ENCODE measurements at regions not wholly inside any gene's neighbourhood (a gene's known extent, or its start where the extent isn't known, plus 50 kb on each side); places are given as distances from the start of the nearest gene placed in this dataset.

GRCh38 chr6:79431537-79431933, 105.7 kb downstream of the LCA5 start:
- no peak for TF ChIP-seq FOXP2 (optimal IDR thresholded peaks at IDR 0.05; ENCODE audit: borderline replicate concordance, extremely low read depth, extremely low read length, insufficient read depth)
- TF ChIP-seq REST (IDR thresholded peaks at IDR 0.05; ENCODE audit: insufficient read depth in 1 of 2, low read depth in 2 of 2, low read length in 2 of 2) = no peak
- no peak for TF ChIP-seq POLR2AphosphoS5 (IDR thresholded peaks at IDR 0.05; ENCODE audit: low read depth, low read length)
- TF ChIP-seq SIN3A (IDR thresholded peaks at IDR 0.05; ENCODE audit: borderline replicate concordance, insufficient read depth, low read length) = no peak
- TF ChIP-seq TAF1 (IDR thresholded peaks at IDR 0.05; ENCODE audit: borderline replicate concordance, insufficient read depth, low read length) = no peak

DNA sequence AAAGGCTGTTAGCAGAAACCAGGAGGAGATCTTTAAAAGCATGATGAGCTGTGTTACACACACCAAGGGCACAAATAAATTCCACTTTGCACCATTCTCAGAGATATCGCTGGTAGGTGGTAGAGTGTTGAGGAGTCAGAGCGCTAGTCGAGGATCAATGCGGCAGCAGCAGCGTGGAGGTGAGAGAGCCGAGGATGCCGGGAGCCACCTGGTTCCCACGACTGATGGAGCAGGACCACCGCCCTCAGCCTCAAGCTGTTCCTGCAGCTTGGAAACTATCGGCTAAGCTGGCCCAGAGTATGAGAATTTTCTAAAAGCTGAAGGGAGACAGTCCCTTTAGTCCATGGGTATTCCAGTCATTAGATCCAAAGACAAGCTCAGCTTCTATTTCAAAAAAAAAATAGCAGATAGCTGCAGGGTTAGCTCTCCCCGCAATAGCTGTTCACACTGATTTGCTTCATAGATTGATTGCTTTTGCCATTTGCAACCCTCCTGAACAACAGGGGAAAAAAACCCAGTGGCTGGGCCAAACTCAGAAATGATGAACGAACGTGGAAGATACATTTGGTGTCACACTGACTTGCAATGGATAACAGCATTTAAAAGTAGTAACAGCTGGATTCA, 106.2 kb downstream of the LCA5 start:
- no peak for TF ChIP-seq TAF1 (IDR thresholded peaks at IDR 0.05; ENCODE audit: borderline replicate concordance, insufficient read depth, low read length)
- no peak for TF ChIP-seq FOXP2 (optimal IDR thresholded peaks at IDR 0.05; ENCODE audit: borderline replicate concordance, extremely low read depth, extremely low read length, insufficient read depth)
- TF ChIP-seq SIN3A (IDR thresholded peaks at IDR 0.05; ENCODE audit: borderline replicate concordance, insufficient read depth, low read length) = no peak
- no peak for TF ChIP-seq POLR2AphosphoS5 (IDR thresholded peaks at IDR 0.05; ENCODE audit: low read depth, low read length)
- no peak for TF ChIP-seq REST (IDR thresholded peaks at IDR 0.05; ENCODE audit: insufficient read depth in 1 of 2, low read depth in 2 of 2, low read length in 2 of 2)

DNA sequence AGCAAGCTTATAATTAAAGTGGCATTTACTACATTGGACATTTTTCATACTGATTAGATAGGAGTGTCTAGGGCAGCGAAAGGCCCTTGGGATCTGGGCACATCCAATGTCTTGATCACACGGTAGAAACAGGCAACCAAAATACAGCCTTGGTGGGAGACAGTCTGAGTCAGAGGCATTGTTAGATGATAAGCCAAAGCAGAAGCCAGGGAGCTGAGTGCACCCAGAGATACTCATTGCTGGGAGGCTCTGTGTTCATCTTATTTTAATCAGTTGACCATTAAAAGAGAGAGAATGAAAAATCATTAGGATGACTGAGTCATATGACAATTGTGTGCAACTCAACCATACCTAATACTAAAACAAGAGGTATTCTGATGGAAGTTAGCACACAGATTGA, 109.5 kb downstream of the LCA5 start:
- no peak for TF ChIP-seq POLR2AphosphoS5 (IDR thresholded peaks at IDR 0.05; ENCODE audit: low read depth, low read length)
- TF ChIP-seq SIN3A (IDR thresholded peaks at IDR 0.05; ENCODE audit: borderline replicate concordance, insufficient read depth, low read length) = no peak
- TF ChIP-seq FOXP2 (optimal IDR thresholded peaks at IDR 0.05; ENCODE audit: borderline replicate concordance, extremely low read depth, extremely low read length, insufficient read depth) = no peak

DNA sequence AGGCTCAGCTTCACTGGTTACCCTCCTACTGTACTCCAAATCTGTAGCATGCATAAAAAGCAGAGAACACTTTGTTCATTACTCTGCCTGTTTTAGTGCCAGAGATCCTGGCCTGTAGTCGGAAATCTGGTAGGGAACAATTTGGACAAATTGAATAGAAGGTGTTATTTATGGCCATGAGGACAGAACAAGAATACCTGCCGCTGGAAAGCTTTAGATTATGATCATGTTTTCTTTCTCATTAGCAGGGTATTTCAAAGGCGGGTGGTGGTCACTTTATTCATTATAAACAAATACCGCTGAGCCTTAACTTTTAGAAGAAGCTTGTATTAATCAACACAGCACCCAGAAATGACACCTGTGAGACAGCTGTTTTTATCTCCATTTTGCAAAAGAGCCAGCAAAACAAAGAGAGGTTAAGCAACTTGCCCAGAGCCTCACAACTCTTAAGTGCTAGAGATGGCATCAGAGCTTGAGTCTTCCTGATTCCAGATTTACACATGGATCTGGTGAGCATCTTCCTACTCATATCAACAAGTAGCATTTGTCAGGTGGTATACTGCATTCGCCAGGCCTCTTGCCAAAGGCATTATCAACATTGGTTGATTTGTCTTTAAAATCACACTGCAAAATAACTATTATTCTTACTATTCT, 110.5 kb downstream of the LCA5 start:
- TF ChIP-seq TAF1 (IDR thresholded peaks at IDR 0.05; ENCODE audit: borderline replicate concordance, insufficient read depth, low read length) = no peak
- no peak for TF ChIP-seq FOXP2 (optimal IDR thresholded peaks at IDR 0.05; ENCODE audit: borderline replicate concordance, extremely low read depth, extremely low read length, insufficient read depth)
- TF ChIP-seq POLR2AphosphoS5 (IDR thresholded peaks at IDR 0.05; ENCODE audit: low read depth, low read length) = no peak
- no peak for TF ChIP-seq REST (IDR thresholded peaks at IDR 0.05; ENCODE audit: insufficient read depth in 1 of 2, low read depth in 2 of 2, low read length in 2 of 2)
- TF ChIP-seq SIN3A (IDR thresholded peaks at IDR 0.05; ENCODE audit: borderline replicate concordance, insufficient read depth, low read length) = no peak

DNA sequence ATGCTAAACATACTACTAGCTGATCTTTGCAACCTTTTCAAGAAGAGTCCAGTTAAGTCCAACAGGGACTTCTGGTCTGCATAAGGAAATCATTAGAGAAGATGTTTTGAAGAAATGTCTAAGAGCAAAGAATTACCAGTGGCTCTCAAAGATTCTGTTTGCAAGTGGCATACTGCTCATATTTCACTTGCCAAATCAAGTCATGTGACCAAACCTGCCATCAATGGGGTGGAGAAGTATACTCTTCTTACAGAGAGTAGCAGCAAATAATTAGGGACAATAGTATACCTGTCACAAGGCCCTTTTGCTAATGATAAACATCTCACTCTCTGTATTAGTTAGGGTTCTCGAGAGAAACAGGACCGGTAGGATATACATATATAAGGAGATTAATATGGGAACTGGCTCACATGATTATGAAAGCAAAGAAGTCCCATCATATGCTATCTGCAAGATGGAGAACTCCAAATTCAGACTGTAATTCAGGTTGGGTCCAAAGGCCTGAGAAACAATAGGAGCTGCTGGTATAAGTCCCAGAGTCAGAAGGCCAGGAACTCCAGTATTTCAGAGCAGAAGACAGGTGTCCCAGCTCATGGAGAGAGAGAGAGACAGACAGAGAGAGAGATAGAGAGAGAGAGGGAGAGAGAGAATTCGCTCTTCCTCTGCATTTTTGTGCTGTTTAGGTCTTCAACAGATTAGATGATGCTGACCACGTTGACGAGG, 111.5 kb downstream of the LCA5 start:
- TF ChIP-seq POLR2AphosphoS5 (IDR thresholded peaks at IDR 0.05; ENCODE audit: low read depth, low read length) (no peak), SIN3A (IDR thresholded peaks at IDR 0.05; ENCODE audit: borderline replicate concordance, insufficient read depth, low read length) (no peak), FOXP2 (optimal IDR thresholded peaks at IDR 0.05; ENCODE audit: borderline replicate concordance, extremely low read depth, extremely low read length, insufficient read depth) (no peak), REST (IDR thresholded peaks at IDR 0.05; ENCODE audit: insufficient read depth in 1 of 2, low read depth in 2 of 2, low read length in 2 of 2) (no peak), TAF1 (IDR thresholded peaks at IDR 0.05; ENCODE audit: borderline replicate concordance, insufficient read depth, low read length) (no peak)

Data from PFSK-1 (cell line).